SK-N-MC (cell line): ENCODE measurements at regions not wholly inside any gene's neighbourhood (a gene's known extent, or its start where the extent isn't known, plus 50 kb on each side); places are given as distances from the start of the nearest gene placed in this dataset.

Experiments used
- DNase-seq: peaks from one replicate; pipeline ENCODE4 v3.0.0-alpha.2; 2011; ENCODE audit warnings: low read depth, low spot score
- H3K27ac ChIP-seq: fragments of 200-600 bp; sonication (generic); 2 replicates; pipeline ENCODE4 v1.5.1; 2016; ENCODE audit warnings: mixed run types
- H3K36me3 ChIP-seq: fragments of 200-600 bp; sonication (generic); 2 replicates; pipeline ENCODE4 v1.6.1; 2017; ENCODE audit warnings: antibody characterized with exemption, low read length, mixed read lengths; ENCODE audit not compliant: insufficient read depth
- H3K4me3 ChIP-seq: fragments of 200-600 bp; sonication (generic); 2 replicates; pipeline ENCODE4 v1.5.1; 2016
- H3K9ac ChIP-seq: fragments of 200-600 bp; sonication (generic); 2 replicates; pipeline ENCODE4 v1.8.0; 2017; ENCODE audit warnings: mixed run types, mixed read lengths; ENCODE audit not compliant: insufficient read length
- H3K9me3 ChIP-seq: fragments of 200-600 bp; sonication (generic); 2 replicates; pipeline ENCODE4 v1.6.1; 2017; ENCODE audit warnings: low read depth, mild to moderate bottlenecking, antibody characterized with exemption, low read length, moderate library complexity, mixed read lengths
- EZH2 ChIP-seq: fragments of 200-600 bp; sonication (generic); IDR thresholded peaks from one replicate; pipeline ENCODE4 v1.6.1; 2017; ENCODE audit warnings: antibody characterized with exemption
- FOXP2 ChIP-seq: optimal IDR thresholded peaks from 2 replicates; pipeline ENCODE3; 2011; ENCODE audit warnings: mild to moderate bottlenecking, moderate library complexity; ENCODE audit not compliant: insufficient read depth; ENCODE audit errors: extremely low read length, control extremely low read depth
- POLR2AphosphoS5 ChIP-seq: IDR thresholded peaks from 2 replicates; pipeline ENCODE4 v1.6.1; 2012; ENCODE audit warnings: mild to moderate bottlenecking, low read depth, low read length, borderline replicate concordance

GRCh38 chr6:139538366-139538765 is 163.9 kb upstream of the CITED2 start:
- no peaks in the 10 kb centered on the region for H3K9me3 ChIP-seq
- TF ChIP-seq POLR2AphosphoS5 = no peak
- no peak for TF ChIP-seq FOXP2
- no peak for TF ChIP-seq EZH2
- no peak overlapping the region for H3K9ac ChIP-seq
- no peaks in the 10 kb centered on the region for H3K36me3 ChIP-seq
- DNase-seq = no peak
- H3K4me3 ChIP-seq = no peak overlapping the region
- no peak overlapping the region for H3K27ac ChIP-seq

GRCh38 chr6:139536751-139537617 is 162.5 kb upstream of the CITED2 start:
- no peak overlapping the region for H3K9ac ChIP-seq
- no peak for TF ChIP-seq FOXP2
- TF ChIP-seq POLR2AphosphoS5 = no peak
- no peak for TF ChIP-seq EZH2
- no peak overlapping the region for H3K4me3 ChIP-seq
- H3K36me3 ChIP-seq = no peaks in the 10 kb centered on the region
- H3K9me3 ChIP-seq = no peaks in the 10 kb centered on the region
- H3K27ac ChIP-seq = 0 out of 2 replicates have a peak overlapping the region, but pooled peaks have one; percentile 3
- no peak for DNase-seq

- DNase-seq = no peak
- H3K4me3 ChIP-seq = peak overlapping the region; percentile 64
- no peaks in the 10 kb centered on the region for H3K9me3 ChIP-seq
- peak overlapping the region; percentile 99 for H3K27ac ChIP-seq
- no peaks in the 10 kb centered on the region for H3K36me3 ChIP-seq
- peak overlapping the region; percentile 75 for H3K9ac ChIP-seq
- no peak for TF ChIP-seq POLR2AphosphoS5
These were observed 160.1 kb upstream of the CITED2 start for GRCh38 chr6:139534472-139535115.

- peak overlapping the region; percentile 64 for H3K4me3 ChIP-seq
- peak overlapping the region; percentile 75 for H3K9ac ChIP-seq
- no peaks in the 10 kb centered on the region for H3K36me3 ChIP-seq
- no peaks in the 10 kb centered on the region for H3K9me3 ChIP-seq
- TF ChIP-seq FOXP2 (no peak), POLR2AphosphoS5 (peak; percentile 36)
- peak overlapping the region; percentile 99 for H3K27ac ChIP-seq
- peak; percentile 83 for DNase-seq
These were observed 159.4 kb upstream of the CITED2 start for GRCh38 chr6:139533573-139534471.

- Histone ChIP-seq H3K27ac (peak overlapping the region; percentile 99), H3K9me3 (no peaks in the 10 kb centered on the region), H3K36me3 (no peaks in the 10 kb centered on the region), H3K4me3 (peak overlapping the region; percentile 64), H3K9ac (peak overlapping the region; percentile 75)
- no peak for TF ChIP-seq EZH2
- no peak for TF ChIP-seq FOXP2
- TF ChIP-seq POLR2AphosphoS5 = no peak
- DNase-seq = no peak
These were observed 158.7 kb upstream of the CITED2 start for GRCh38 chr6:139533171-139533570.

- DNase-seq = no peak
- Histone ChIP-seq H3K4me3 (peak overlapping the region; percentile 26; the same call in 1 of the 2 replicates), H3K9me3 (peaks cover 6% of the 10 kb centered on the region; the same call in 1 of the 2 replicates), H3K36me3 (peaks cover 8% of the 10 kb centered on the region; the same call in 1 of the 2 replicates), H3K9ac (peak overlapping the region; percentile 60), H3K27ac (peak overlapping the region; percentile 94)
- TF ChIP-seq EZH2 = no peak
- no peak for TF ChIP-seq FOXP2
- TF ChIP-seq POLR2AphosphoS5 = no peak
These were observed 157.0 kb upstream of the CITED2 start for GRCh38 chr6:139531148-139532115.

GRCh38 chr6:139530561-139530960 is 156.1 kb upstream of the CITED2 start:
- peak overlapping the region; percentile 94 for H3K27ac ChIP-seq
- peaks cover 6% of the 10 kb centered on the region; the same call in 1 of the 2 replicates for H3K9me3 ChIP-seq
- DNase-seq = no peak
- H3K9ac ChIP-seq = peak overlapping the region; percentile 60
- no peak for TF ChIP-seq EZH2
- TF ChIP-seq FOXP2 = no peak
- no peak for TF ChIP-seq POLR2AphosphoS5
- H3K4me3 ChIP-seq = no peak overlapping the region
- peaks cover 8% of the 10 kb centered on the region; the same call in 1 of the 2 replicates for H3K36me3 ChIP-seq
